ENCODE measurements at regions not wholly inside any gene's neighbourhood (a gene's known extent, or its start where the extent isn't known, plus 50 kb on each side); places are given as distances from the start of the nearest gene placed in this dataset.

GRCh38 chr2:199025146-199025545 is 432.6 kb downstream of the SATB2 start:
- DNase-seq (ENCODE audit: low read depth) = no peak

DNA sequence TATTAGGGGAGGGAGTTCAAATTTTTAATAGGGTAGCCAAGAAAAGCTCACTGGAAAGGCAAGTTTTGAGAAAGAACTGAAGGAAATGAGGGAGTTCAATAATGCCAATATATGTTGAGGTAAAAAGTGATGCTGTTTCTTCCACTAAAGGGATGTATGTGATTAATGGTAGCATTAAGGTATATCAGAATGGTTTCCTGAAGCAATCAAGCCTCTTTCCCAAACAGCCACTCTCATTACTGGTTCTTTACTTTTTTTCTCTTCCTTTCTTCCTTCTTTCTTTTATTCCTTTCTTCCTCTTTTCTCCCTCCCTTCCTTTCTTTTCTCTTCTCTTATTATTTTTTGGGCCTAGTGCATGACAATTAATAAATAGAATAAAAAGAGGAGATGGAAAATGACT is 433.5 kb downstream of the SATB2 start:
- no peak for DNase-seq (ENCODE audit: low read depth)

DNA sequence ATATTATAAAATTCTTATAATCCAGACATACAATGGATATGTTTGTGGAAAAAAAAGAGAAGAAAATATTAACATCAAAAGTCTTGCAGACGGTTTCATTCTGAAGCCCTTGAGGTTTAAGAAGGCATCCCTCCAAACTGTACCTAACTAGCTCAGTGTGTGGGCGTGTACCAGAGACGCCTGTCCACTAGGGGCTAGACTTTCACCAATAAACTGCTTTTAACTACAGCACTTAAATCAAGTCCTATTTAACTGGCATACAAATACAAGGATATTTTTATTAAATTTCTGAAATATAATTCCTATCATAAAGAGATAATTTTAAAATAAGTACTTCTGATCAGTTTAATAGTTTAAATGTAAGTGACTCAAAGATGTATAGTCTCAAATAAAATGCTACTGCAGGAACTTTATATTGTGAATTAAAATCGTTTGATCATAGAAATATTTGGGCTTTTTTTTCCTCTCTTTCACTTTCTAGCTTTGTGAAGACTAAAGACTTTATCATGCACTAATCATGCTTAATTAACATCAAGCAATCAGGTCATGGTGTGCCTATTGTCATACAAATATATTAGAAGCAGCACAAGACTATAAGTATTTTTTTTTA is 437.7 kb downstream of the SATB2 start:
- DNase-seq (ENCODE audit: low read depth) = no peak

DNA sequence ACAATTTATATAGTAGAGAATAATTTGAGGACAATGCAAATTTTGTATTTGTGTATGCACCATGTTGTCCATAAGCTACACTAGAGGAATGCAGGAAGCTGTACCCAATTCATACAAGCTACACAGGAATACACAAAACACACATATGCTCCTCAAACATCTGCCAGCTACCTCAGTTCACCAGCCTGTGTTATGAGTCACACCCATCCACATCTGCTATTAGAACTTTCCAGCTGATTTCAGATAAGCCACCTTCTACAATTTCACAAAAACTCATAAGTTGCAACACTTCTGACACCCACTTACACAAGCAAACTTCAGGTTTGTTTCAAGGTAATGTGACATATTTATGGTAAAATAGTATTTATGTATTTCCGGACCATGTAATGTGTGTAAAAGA is 438.9 kb downstream of the SATB2 start:
- no peak for DNase-seq (ENCODE audit: low read depth)

DNA sequence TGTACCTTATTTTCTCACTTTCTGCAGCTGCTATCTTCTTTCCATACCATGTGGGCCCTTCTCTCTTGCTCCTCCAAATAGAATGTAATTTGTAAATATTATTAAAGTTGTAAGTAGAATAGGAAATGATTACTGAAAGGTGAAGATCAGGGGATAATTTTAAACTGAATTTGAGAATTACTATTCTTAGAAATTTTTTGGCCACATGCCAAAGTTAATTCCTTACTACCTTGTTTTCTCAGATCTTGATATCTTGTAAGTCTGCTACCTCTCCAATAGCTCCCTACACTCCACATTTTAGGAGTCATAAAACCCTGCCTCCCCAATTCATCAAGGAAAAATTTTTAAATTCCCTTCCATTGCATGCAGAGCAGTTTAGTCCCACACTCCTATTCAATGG is 442.7 kb downstream of the SATB2 start:
- no peak for DNase-seq (ENCODE audit: low read depth)

DNA sequence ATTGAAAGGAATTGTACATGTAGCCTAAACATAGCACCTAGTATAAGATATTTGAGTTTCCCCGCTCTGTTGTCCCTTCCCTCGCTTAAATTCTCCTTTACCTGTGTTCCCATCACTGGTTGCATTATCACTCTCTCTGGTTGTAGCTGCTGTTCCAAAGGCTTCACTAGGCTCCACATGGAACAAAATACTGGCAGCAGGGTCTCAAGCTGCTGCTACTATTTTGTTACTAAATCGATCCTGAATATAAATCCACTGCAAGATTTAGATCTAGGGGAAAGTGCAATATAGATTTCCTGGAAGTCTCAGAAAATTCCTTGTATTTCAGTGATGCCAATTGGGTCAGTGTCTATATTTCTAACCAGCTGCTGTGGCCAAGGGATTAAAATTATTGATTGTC is 443.5 kb downstream of the SATB2 start:
- no peak for DNase-seq (ENCODE audit: low read depth)

DNA sequence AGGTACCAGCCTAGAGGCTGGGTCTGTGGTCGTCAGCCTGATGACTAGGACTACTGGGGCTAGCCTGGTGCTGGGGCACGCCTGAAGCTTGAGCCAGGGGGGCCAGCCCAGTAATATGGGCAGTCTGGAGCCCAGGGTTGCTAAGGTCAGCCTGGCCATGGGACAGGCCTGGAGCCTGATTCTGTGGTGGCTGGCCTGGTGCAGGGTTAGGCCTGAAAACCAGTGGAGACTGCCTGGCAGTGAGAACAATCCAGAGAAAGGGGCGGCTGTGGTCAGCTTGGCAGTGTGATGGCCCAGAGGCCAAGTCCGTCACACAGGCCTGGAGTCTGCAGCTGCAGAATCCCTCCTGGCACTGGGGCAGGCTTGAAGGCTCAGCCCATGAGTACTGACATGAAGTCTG is 445.8 kb downstream of the SATB2 start:
- no peak for DNase-seq (ENCODE audit: low read depth)

DNA sequence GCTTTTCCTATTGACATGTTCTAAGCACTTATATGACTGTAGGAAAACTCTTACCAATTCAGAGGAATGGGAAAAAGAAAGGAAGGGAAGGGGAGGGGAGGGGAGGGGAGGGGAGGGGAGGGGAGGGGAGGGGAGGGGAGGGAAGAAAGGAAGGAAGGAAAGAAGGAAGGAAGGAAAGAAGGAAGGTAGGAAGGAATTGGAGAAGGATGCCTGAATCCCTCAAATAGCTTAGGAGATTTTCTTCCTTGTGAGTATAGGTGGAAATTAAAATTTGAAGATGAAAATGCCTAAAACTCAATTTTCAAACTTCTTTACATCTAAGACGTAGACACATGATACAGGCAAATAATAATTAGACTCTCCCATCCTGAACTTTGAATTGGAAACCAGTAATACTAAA is 463.1 kb downstream of the SATB2 start:
- no peak for DNase-seq (ENCODE audit: low read depth)

DNA sequence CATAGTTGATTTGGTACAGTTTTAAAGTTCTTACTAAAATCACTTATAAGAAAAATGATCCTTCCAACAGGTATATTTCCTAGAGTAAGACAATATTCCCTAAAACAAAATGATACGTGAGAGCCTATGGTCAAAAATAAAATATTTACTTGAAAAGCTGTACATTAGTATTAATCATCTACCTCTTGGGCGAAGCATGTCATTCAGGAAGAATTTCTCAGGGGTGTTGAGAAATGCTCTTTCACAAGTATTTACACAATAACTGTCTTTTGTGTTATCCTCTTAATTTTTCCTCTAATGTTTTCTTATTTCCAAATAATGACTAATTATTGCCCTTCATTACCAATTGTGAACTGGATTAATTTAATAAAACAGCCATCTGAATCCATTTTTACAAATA is 466.3 kb downstream of the SATB2 start:
- DNase-seq (ENCODE audit: low read depth) = no peak

- no peak for DNase-seq (ENCODE audit: low read depth)
Observed at GRCh38 chr2:198975779-198976178, 482.0 kb downstream of the SATB2 start.

DNA sequence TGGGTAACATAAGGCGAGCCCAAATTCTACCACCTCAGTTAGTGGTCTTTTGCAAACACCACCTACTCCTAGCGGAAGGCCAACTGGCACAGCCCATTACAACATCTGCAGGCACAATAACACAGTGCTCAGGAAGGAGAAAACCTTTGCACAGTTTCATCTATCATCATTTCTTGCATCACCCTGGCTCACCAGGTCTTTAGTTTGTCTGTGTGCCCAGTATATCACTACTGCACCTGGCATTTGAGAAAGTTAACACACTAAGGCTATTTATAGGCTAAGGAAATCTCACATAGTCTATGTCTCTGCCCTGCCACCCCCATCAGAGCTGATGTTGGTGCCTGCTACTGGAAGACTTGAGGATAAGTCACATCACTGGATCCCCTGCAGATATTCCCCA is 484.0 kb downstream of the SATB2 start:
- DNase-seq (ENCODE audit: low read depth) = no peak

DNA sequence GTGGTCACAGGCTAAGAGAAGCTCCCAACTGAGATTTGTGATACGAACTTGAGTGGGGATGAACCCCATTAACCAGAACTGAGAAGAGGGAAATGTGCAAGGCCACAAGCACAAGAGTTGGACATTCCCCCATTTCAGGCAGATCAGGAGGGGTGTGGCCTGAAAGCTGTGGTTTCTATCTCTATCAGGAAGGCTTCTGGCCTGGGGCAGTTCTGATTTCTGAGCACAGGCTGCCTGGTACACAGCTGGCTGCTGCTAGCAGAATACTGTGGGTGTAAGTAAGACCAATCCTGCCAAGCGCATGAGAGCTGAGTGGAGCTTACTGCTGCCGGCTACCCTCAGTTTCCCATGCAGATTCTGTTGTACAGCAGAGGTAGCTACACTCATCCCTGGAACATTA is 484.6 kb downstream of the SATB2 start:
- no peak for DNase-seq (ENCODE audit: low read depth)

DNA sequence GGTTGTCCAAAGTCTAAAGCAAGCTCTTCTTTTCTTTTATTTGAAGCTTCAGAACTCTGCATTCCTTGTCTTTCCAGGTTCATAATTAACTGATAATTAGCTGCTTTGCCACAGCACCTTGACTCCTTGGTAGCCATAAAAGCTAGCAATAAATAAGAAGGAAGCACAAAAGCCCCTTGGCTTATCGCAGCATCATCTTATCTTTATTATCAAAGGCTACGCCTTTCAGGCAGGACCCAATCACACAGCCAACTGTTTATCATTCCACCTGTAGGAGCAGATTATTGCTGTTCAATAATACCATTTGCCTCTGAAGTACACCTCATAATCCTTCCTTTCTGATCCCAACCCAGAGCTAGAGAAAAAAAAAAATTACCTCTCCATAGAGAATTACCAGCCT is 489.2 kb downstream of the SATB2 start:
- DNase-seq (ENCODE audit: low read depth) = no peak

DNA sequence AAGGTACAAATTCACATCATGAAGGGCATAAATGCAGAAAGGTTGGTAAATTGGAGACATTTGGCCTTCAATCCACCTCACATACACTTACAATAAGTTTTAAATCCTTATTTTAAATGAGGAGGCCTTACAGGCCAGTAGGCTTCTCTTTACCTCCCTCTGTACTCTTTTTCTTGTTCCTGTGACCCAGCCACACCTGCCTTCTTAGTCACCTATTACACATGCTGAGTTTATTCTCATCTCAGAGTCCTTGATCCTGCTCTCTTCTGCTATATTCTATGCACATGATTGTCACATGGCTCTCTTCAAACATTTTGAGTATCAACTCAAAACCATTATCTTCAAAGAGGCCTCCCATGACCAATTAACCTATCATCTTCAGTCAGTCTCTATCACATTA is 491.5 kb downstream of the SATB2 start:
- no peak for DNase-seq (ENCODE audit: low read depth)

DNA sequence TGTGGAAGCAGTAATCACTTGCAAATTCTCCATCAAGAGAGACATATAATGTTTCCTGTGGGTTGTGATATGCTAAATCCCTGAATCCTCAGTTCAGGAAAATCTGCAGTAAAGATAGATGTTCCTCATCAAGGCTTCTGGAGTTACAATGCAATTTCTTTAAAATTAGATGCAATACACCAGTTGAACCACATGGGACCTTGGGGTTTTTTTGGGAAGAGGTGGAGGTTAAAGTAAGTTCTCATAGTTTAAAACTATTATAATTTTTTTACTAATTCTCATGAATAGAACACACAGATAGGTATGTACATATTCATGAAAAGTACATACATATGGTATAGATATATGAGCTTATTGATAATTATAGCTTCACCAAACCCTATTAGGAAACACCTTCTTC is 496.2 kb downstream of the SATB2 start:
- no peak for DNase-seq (ENCODE audit: low read depth)

GRCh38 chr2:198957181-198957580 is 500.6 kb downstream of the SATB2 start:
- no peak for DNase-seq (ENCODE audit: low read depth)

GRCh38 chr2:198953328-198953727 is 504.4 kb downstream of the SATB2 start:
- no peak for DNase-seq (ENCODE audit: low read depth)

DNA sequence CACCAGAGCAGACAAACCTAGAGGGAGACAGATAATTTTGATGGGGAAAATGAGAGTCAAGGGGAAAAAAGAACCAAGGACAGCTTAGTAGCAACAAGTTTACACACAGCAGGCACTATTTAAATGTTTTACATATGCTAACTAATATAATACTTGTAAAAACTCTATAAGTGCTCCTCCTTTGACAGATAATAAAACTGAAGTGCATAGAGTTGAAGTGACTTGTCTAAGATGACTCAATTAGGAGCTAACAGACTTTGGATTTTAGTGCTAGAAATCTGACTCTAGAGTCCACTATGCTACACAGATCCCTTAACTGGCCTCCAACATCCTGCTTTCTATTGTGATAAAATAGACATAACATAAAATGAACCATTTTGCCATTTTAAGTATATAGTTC is 506.9 kb downstream of the SATB2 start:
- no peak for DNase-seq (ENCODE audit: low read depth)

GRCh38 chr2:198945496-198945895 is 512.2 kb downstream of the SATB2 start:
- no peak for DNase-seq (ENCODE audit: low read depth)

DNA sequence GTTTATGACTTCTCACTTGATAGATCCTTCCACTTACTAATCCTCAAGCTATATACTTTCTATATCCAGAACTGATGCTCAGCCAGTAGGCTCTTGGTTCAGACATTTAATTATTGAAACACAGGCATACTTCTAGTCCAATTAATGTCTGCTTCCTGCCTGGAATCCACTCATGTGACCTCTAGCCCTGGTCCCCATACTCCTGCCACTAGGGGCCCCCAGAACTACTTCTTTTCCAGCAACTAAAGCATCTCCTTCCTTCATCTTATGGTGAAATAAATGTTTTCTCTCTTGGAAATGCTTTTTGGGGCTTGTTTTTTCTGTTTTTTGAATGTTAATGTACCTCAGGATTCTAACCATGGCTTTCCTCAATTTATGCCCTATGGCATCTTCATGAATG is 527.6 kb downstream of the SATB2 start:
- DNase-seq (ENCODE audit: low read depth) = no peak

DNA sequence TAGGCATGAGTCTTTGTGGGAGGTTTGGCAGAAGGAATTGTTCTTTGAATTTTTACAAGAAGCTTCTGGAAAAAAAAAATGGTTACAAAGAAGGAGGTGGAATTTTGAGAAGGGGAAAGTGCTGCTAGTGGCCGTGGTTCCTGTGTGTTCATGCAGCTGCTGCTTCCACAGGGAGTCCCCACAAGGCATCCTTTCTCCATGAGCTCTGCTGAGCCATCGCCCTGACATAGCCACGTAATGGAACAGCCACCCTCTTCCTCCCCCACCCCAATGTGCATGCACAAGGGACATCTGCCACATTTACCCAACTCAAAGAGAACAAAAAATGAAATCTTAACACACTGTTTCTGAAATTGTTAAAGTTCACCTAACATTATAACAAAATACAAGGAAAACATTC is 529.7 kb downstream of the SATB2 start:
- no peak for DNase-seq (ENCODE audit: low read depth)

DNA sequence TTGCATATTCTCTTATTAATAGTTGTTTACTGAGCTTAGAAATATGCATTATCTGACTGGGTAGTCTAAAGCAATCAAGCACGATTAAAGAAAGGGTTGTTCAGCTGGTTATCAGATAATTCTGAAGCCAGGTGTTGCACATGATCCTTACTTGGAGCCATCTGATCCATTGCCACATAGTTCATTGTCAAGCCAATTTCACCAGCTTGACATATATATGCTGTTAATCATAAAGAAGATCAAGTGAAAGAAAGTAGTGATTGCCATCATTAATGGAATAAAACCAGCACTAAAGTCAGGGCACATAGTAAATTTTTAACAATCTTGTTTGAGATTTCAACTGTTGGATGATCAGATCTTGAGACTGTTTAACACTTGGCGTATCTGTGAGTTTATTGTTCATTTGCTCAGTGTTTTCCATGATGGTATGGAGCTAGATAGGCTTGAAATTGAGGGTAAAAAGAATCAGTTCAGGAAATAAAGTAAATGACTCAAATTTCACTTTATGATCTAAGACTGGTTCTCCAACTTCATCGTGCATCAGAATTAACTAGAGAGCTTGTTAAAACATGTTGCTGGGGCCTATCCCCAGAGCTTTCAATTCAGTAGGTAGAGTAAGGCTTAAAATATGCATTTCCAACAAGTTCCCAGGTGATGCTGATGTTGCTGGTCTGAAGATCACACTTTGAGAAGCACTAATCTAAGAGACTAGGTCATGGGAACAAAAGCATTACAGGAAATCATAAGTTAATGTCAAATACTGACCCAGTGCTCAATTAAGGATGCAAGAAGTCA is 539.6 kb downstream of the SATB2 start:
- no peak for DNase-seq (ENCODE audit: low read depth)

- no peak for DNase-seq (ENCODE audit: low read depth)
Observed at GRCh38 chr2:198917275-198917674, 540.5 kb downstream of the SATB2 start.

DNA sequence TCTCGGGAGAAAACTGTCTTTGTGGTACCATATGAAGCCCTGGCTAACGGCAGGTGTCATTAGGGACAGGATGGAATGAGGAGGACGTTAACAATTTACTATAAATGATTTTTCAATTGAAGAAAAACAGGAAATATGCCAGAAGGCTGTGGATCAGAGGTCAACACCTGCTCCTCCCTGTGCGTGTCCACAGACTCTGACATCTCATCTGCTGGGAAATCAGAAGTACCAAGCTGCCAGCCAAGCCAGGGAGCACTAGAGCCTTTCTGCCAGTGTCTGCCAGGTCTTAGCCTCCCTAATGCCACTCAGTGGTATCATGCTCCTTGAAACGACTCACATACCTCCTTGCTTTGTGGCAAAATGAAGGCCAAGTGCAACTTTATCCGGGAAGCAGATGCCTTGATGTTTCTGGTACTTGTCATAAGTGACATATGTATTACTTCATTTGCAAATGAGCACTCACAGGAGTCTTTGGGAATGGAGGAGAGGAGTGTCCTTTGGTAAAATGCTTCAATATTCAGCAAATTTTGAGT is 541.1 kb downstream of the SATB2 start:
- DNase-seq (ENCODE audit: low read depth) = no peak

Measured in stimulated activated CD8-positive, alpha-beta memory T cell treated with anti-CD3 and anti-CD28 coated beads, Interleukin-15, amount 100 ng/mL, for 1 hour (primary cell).